Loucy (cell line): ENCODE measurements at regions not wholly inside any gene's neighbourhood (a gene's known extent, or its start where the extent isn't known, plus 50 kb on each side); places are given as distances from the start of the nearest gene placed in this dataset.

ENCODE experiments used
- CTCF ChIP-seq: fragments of 200-600 bp; sonication (generic); conservative IDR thresholded peaks from 2 replicates; pipeline ENCODE4 v1.5.1; 2014; ENCODE audit warnings: mild to moderate bottlenecking, antibody characterized with exemption, low read length
- EZH2phosphoT487 ChIP-seq: fragments of 200-600 bp; IDR thresholded peaks from 2 replicates; pipeline ENCODE4 v1.6.1; 2018; ENCODE audit warnings: antibody characterized with exemption, mild to moderate bottlenecking, moderate library complexity, borderline replicate concordance

- no peak for TF ChIP-seq CTCF
- TF ChIP-seq EZH2phosphoT487, result no peak
Observed at GRCh38 chr2:183867206-183867605, 731.1 kb upstream of the ZNF804A start.
